ENCODE measurements at regions not wholly inside any gene's neighbourhood (a gene's known extent, or its start where the extent isn't known, plus 50 kb on each side); places are given as distances from the start of the nearest gene placed in this dataset.

GRCh38 chr15:87419344-87419743 lies 837.2 kb downstream of the NTRK3 start:
- TF ChIP-seq, protein P1, sequence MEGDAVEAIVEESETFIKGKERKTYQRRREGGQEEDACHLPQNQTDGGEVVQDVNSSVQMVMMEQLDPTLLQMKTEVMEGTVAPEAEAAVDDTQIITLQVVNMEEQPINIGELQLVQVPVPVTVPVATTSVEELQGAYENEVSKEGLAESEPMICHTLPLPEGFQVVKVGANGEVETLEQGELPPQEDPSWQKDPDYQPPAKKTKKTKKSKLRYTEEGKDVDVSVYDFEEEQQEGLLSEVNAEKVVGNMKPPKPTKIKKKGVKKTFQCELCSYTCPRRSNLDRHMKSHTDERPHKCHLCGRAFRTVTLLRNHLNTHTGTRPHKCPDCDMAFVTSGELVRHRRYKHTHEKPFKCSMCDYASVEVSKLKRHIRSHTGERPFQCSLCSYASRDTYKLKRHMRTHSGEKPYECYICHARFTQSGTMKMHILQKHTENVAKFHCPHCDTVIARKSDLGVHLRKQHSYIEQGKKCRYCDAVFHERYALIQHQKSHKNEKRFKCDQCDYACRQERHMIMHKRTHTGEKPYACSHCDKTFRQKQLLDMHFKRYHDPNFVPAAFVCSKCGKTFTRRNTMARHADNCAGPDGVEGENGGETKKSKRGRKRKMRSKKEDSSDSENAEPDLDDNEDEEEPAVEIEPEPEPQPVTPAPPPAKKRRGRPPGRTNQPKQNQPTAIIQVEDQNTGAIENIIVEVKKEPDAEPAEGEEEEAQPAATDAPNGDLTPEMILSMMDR (conservative IDR thresholded peaks at IDR 0.05 in 1 of 2, IDR thresholded peaks at IDR 0.05 in 1 of 2; ENCODE audit: extremely low read depth in 1 of 2, insufficient read depth in 1 of 2, low read depth in 1 of 2, low read length in 2 of 2): no peak
- TF ChIP-seq EZH2 (IDR thresholded peaks at IDR 0.05; ENCODE audit: borderline replicate concordance, low read length): no peak

All from mammary epithelial cell (primary cell).